ENCODE measurements at regions not wholly inside any gene's neighbourhood (a gene's known extent, or its start where the extent isn't known, plus 50 kb on each side); places are given as distances from the start of the nearest gene placed in this dataset.

DNA sequence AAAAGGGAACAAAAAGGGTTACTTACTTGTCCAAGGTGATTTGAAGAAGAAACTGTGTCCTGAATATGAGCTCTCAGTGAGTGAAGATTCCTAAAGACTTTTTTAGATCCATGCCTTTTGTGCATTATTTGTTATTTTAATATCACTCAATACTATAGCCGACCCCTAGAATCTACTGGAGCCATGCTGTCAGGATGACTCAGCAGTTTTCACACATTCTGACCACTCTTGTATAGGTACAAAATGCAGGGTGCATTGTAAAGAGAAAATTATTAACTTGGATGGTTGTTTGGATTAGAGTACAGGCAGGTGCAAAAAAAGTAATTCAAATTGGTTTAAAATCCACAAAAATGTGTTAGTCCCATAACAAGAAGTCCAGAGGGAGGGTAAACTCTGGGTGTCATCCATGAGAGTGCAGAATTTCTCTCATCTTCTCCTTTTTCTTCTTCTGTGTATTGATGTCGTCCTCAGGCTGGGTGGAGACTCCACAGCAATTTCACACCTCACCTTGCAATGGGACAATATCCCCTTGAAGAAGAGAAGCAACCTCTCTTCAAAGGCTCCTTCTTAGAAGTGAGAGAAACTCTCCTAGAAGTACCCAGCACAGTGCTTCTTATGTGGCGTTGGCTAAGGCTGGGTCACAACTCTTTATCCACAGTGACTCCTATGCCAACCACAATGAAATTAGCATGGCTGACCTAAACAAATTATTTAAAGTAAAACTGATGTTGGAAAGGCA is 75.6 kb downstream of the AKR1C4 start:
- BruUV-seq (replicated peaks), result no TSS peak
- no peaks in the 10 kb centered on the region for H3K79me2 ChIP-seq (ENCODE audit: low read depth)
- no peaks in the 10 kb centered on the region; the same call in 1 of the 2 replicates for H3K36me3 ChIP-seq (ENCODE audit: low read depth)
- ChIA-PET POLR2A (ENCODE audit: unreplicated experiment) (no interaction called here), CTCF (no interaction called here)
- no peaks in the 10 kb centered on the region for H4K20me1 ChIP-seq (ENCODE audit: insufficient read depth)
- no peak overlapping the region for H3K4me3 ChIP-seq
- no peaks in the 10 kb centered on the region for H3F3A ChIP-seq (ENCODE audit: insufficient read depth, low read depth)
- H3K4me1 ChIP-seq (replicated peaks; ENCODE audit: insufficient read depth), result no peaks in the 10 kb centered on the region; the same call in 1 of the 2 replicates
- no peaks in the 10 kb centered on the region; the same call in 1 of the 2 replicates for H3K9me3 ChIP-seq (ENCODE audit: insufficient read depth, low read depth)
- DNase-seq, result no peak
- H3K27me3 ChIP-seq (ENCODE audit: insufficient read depth, low read depth), result no peaks in the 10 kb centered on the region
- no peak overlapping the region for H3K4me2 ChIP-seq
- no peak overlapping the region for H3K27ac ChIP-seq
- no peak overlapping the region for H2AFZ ChIP-seq
- TF ChIP-seq, protein P1, sequence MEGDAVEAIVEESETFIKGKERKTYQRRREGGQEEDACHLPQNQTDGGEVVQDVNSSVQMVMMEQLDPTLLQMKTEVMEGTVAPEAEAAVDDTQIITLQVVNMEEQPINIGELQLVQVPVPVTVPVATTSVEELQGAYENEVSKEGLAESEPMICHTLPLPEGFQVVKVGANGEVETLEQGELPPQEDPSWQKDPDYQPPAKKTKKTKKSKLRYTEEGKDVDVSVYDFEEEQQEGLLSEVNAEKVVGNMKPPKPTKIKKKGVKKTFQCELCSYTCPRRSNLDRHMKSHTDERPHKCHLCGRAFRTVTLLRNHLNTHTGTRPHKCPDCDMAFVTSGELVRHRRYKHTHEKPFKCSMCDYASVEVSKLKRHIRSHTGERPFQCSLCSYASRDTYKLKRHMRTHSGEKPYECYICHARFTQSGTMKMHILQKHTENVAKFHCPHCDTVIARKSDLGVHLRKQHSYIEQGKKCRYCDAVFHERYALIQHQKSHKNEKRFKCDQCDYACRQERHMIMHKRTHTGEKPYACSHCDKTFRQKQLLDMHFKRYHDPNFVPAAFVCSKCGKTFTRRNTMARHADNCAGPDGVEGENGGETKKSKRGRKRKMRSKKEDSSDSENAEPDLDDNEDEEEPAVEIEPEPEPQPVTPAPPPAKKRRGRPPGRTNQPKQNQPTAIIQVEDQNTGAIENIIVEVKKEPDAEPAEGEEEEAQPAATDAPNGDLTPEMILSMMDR (conservative IDR thresholded peaks at IDR 0.05), result no peak
- TF ChIP-seq EZH2 (IDR thresholded peaks at IDR 0.05; ENCODE audit: low read depth), result no peak
- H3K9me2 ChIP-seq (ENCODE audit: insufficient read depth), result no peaks in the 10 kb centered on the region
- intact Hi-C loops (cut with micrococcal nuclease; ENCODE audit: unreplicated experiment), result no loop called here

DNA sequence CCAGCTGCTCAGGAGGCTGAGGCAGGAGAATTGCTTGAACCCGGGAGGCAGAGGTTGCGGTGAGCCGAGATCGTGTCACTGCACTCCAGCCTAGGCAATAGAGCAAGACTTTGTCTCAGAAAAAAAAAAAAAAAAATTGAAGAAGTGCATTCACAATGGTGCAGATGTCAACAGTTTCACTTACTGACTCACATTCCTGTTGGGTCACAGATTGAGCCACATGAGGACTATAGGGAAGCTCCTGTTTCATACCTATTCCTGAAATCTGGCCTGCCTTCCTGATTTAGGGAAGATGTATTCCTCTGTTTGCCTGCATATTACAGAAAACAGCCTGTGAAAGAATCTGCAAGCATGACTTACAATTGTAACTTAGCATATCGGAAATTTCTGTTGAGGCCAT is 78.2 kb downstream of the AKR1C4 start:
- no peaks in the 10 kb centered on the region; the same call in 1 of the 2 replicates for H3K36me3 ChIP-seq (ENCODE audit: low read depth)
- TF ChIP-seq, protein P1 (conservative IDR thresholded peaks at IDR 0.05), result no peak
- no peak for TF ChIP-seq EZH2 (IDR thresholded peaks at IDR 0.05; ENCODE audit: low read depth)
- no peak overlapping the region for H3K27ac ChIP-seq
- ChIA-PET CTCF (no interaction called here), POLR2A (ENCODE audit: unreplicated experiment) (no interaction called here)
- H3K79me2 ChIP-seq (ENCODE audit: low read depth), result no peaks in the 10 kb centered on the region
- no peaks in the 10 kb centered on the region for H3K9me2 ChIP-seq (ENCODE audit: insufficient read depth)
- H3K9me3 ChIP-seq (ENCODE audit: insufficient read depth, low read depth), result no peaks in the 10 kb centered on the region; the same call in 1 of the 2 replicates
- H4K20me1 ChIP-seq (ENCODE audit: insufficient read depth), result no peaks in the 10 kb centered on the region
- no peak for DNase-seq
- no peaks in the 10 kb centered on the region; the same call in 1 of the 2 replicates for H3K4me1 ChIP-seq (replicated peaks; ENCODE audit: insufficient read depth)
- no peak overlapping the region for H3K4me2 ChIP-seq
- H3F3A ChIP-seq (ENCODE audit: insufficient read depth, low read depth), result no peaks in the 10 kb centered on the region
- intact Hi-C loops (cut with micrococcal nuclease; ENCODE audit: unreplicated experiment), result no loop called here
- H3K4me3 ChIP-seq, result no peak overlapping the region
- no peaks in the 10 kb centered on the region for H3K27me3 ChIP-seq (ENCODE audit: insufficient read depth, low read depth)
- BruUV-seq (replicated peaks), result no TSS peak
- no peak overlapping the region for H2AFZ ChIP-seq

DNA sequence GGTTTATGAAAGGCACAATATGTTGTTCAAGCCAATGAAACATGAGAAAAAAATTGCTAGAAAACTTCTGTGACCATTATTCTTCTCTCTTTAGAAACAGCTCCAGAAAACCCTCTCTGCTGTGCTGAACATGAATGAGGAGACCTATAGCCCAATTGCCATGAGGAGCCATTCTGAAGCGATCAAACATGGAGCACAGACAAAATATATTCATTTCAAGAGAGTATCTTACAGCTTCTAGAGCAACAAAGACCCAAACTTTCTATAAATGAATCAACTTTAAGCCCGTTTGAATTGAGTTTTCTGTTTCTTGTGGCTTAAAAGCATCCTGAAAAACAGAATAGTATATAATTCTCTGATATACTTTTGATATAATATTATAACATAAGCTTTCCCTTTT is 83.4 kb upstream of the UCN3 start:
- intact Hi-C loops (cut with micrococcal nuclease; ENCODE audit: unreplicated experiment), result loop anchor here (5.0 kb wide), 1 partner anchor 101 kb away; no protein-coding TSS in a partner anchor
- Histone ChIP-seq H3K4me2 (peak overlapping the region; percentile 36; the same call in 1 of the 2 replicates), H2AFZ (no peak overlapping the region), H3K27ac (no peak overlapping the region), H3K36me3 (ENCODE audit: low read depth) (no peaks in the 10 kb centered on the region), H3F3A (ENCODE audit: insufficient read depth, low read depth) (no peaks in the 10 kb centered on the region; the same call in 1 of the 2 replicates), H4K20me1 (ENCODE audit: insufficient read depth) (no peaks in the 10 kb centered on the region), H3K4me3 (peak overlapping the region; percentile 21; the same call in 1 of the 2 replicates), H3K9me3 (ENCODE audit: insufficient read depth, low read depth) (no peaks in the 10 kb centered on the region), H3K9me2 (ENCODE audit: insufficient read depth) (no peaks in the 10 kb centered on the region), H3K27me3 (ENCODE audit: insufficient read depth, low read depth) (no peaks in the 10 kb centered on the region), H3K79me2 (ENCODE audit: low read depth) (no peaks in the 10 kb centered on the region), H3K4me1 (replicated peaks; ENCODE audit: insufficient read depth) (peaks cover 32% of the 10 kb centered on the region)
- BruUV-seq (replicated peaks), result no TSS peak
- DNase-seq, result no peak
- ChIA-PET CTCF (no interaction called here), POLR2A (ENCODE audit: unreplicated experiment) (interaction anchor here (0.7 to 1.9 kb wide), 2 partner anchors 11 to 334 kb away, joined by 3 to 17 read pairs; no protein-coding TSS in a partner anchor)
- TF ChIP-seq EZH2 (IDR thresholded peaks at IDR 0.05; ENCODE audit: low read depth), result no peak
- TF ChIP-seq, protein P1 (conservative IDR thresholded peaks at IDR 0.05), result no peak
